Thymus (tissue), 11 donors: ENCODE measurements at regions not wholly inside any gene's neighbourhood (a gene's known extent, or its start where the extent isn't known, plus 50 kb on each side); places are given as distances from the start of the nearest gene placed in this dataset.
A peak's percentile ranks its signal among the peaks of the same experiment; 100 is the strongest.

Source experiments
- DNase-seq, 9 donors: peaks; one replicate each; pipeline ENCODE4 v3.0.0-alpha.2; 2013; ENCODE audit warnings: low spot score in 9 of 9, low read depth in 6 of 9, missing footprints in 1 of 9
- H3K27ac ChIP-seq, 2 donors: one replicate each; pipeline ENCODE4 v1.5.1; 2013; ENCODE audit warnings: control low read depth in 1 of 2, low read depth in 1 of 2, low read length in 1 of 2, mild to moderate bottlenecking in 1 of 2, moderate library complexity in 1 of 2
- H3K27me3 ChIP-seq, 2 donors: one replicate each; pipeline ENCODE4 v1.5.1; 2013; ENCODE audit warnings: low read length in 1 of 2; ENCODE audit not compliant: control insufficient read depth in 2 of 2, insufficient read depth in 1 of 2
- H3K36me3 ChIP-seq, 2 donors: one replicate each; pipeline ENCODE4 v1.5.1; 2013; ENCODE audit warnings: low read length in 1 of 2, mild to moderate bottlenecking in 1 of 2, moderate library complexity in 1 of 2; ENCODE audit not compliant: control insufficient read depth in 2 of 2, insufficient read depth in 2 of 2
- H3K4me1 ChIP-seq, 2 donors: one replicate each; pipeline ENCODE4 v1.5.1; 2013; ENCODE audit warnings: low read length in 2 of 2; ENCODE audit not compliant: control insufficient read depth in 2 of 2, insufficient read depth in 2 of 2
- H3K4me3 ChIP-seq, 2 donors: one replicate each; pipeline ENCODE4 v1.5.1; 2013; ENCODE audit warnings: low read length in 2 of 2, control low read depth in 1 of 2, mild to moderate bottlenecking in 1 of 2
- H3K9me3 ChIP-seq, 2 donors: one replicate each; pipeline ENCODE4 v1.5.1; 2013; ENCODE audit warnings: low read length in 1 of 2, mild to moderate bottlenecking in 1 of 2; ENCODE audit not compliant: control insufficient read depth in 2 of 2, insufficient read depth in 1 of 2
- WGBS: extraction: QIAGEN DNeasy Blood & Tissue Kit; methylation state at CpG from one replicate; pipeline ENCODE4 v1.1.7; 2013; 5-methylcytosine and 5-hydroxymethylcytosine counted together
- donor health status: healthy.

GRCh38 chr21:28423521-28424190 lies 569.0 kb downstream of the LTN1 start:
- Histone ChIP-seq H3K9me3 (no peaks in the 10 kb centered on the region), H3K27me3 (no peaks in the 10 kb centered on the region), H3K36me3 (no peaks in the 10 kb centered on the region), H3K4me1 (no peaks in the 10 kb centered on the region), H3K4me3 (no peak overlapping the region), H3K27ac (no peak overlapping the region)
- DNase-seq, result no peak
- 59% methylated on average over 3 of the region's 3 CpGs for WGBS

- no peaks in the 10 kb centered on the region for H3K4me1 ChIP-seq
- no peak for DNase-seq
- no peaks in the 10 kb centered on the region for H3K27me3 ChIP-seq
- no peak overlapping the region for H3K27ac ChIP-seq
- H3K4me3 ChIP-seq, result no peak overlapping the region
- 89% methylated on average over 3 of the region's 3 CpGs for WGBS
- H3K36me3 ChIP-seq, result no peaks in the 10 kb centered on the region
- no peaks in the 10 kb centered on the region for H3K9me3 ChIP-seq
These were observed 570.8 kb downstream of the LTN1 start for GRCh38 chr21:28421716-28422524.

GRCh38 chr21:28419811-28420210 lies 572.9 kb downstream of the LTN1 start:
- Histone ChIP-seq H3K27ac (no peak overlapping the region), H3K4me3 (no peak overlapping the region), H3K4me1 (no peaks in the 10 kb centered on the region), H3K27me3 (no peaks in the 10 kb centered on the region), H3K9me3 (no peaks in the 10 kb centered on the region), H3K36me3 (no peaks in the 10 kb centered on the region)
- WGBS, result 88% methylated on average over 2 of the region's 2 CpGs
- no peak for DNase-seq

GRCh38 chr21:28418726-28419514 lies 573.8 kb downstream of the LTN1 start:
- DNase-seq, result no peak
- Histone ChIP-seq H3K27ac (no peak overlapping the region), H3K27me3 (no peaks in the 10 kb centered on the region), H3K4me3 (no peak overlapping the region), H3K4me1 (no peaks in the 10 kb centered on the region), H3K36me3 (no peaks in the 10 kb centered on the region), H3K9me3 (no peaks in the 10 kb centered on the region)
- 94% methylated on average over 6 of the region's 6 CpGs for WGBS

GRCh38 chr21:28410256-28410655 lies 582.4 kb downstream of the LTN1 start:
- DNase-seq, result no peak
- H3K27me3 ChIP-seq, result no peaks in the 10 kb centered on the region
- no peaks in the 10 kb centered on the region for H3K4me1 ChIP-seq
- no peaks in the 10 kb centered on the region for H3K9me3 ChIP-seq
- no peak overlapping the region for H3K4me3 ChIP-seq
- H3K36me3 ChIP-seq, result no peaks in the 10 kb centered on the region
- WGBS, result 8% methylated on average over 2 of the region's 2 CpGs
- no peak overlapping the region for H3K27ac ChIP-seq

GRCh38 chr21:28402616-28402989 lies 590.1 kb downstream of the LTN1 start:
- no peak overlapping the region for H3K27ac ChIP-seq
- 54% methylated on average over 1 of the region's 1 CpG for WGBS
- no peak for DNase-seq

GRCh38 chr21:28397040-28397439 lies 595.6 kb downstream of the LTN1 start:
- peaks cover 0 to 19% of the 10 kb centered on the region in 2 donors for H3K9me3 ChIP-seq
- no peaks in the 10 kb centered on the region for H3K4me1 ChIP-seq
- H3K4me3 ChIP-seq, result no peak overlapping the region
- no peak overlapping the region for H3K27ac ChIP-seq
- H3K27me3 ChIP-seq, result no peaks in the 10 kb centered on the region
- no peak for DNase-seq
- no peaks in the 10 kb centered on the region for H3K36me3 ChIP-seq

More at GRCh38 chr21:28402616-28402989, 590.1 kb downstream of the LTN1 start:
- no peaks in the 10 kb centered on the region for H3K27me3 ChIP-seq
- H3K36me3 ChIP-seq, result no peaks in the 10 kb centered on the region
- no peak overlapping the region for H3K4me3 ChIP-seq
- no peaks in the 10 kb centered on the region for H3K4me1 ChIP-seq
- no peaks in the 10 kb centered on the region for H3K9me3 ChIP-seq

GRCh38 chr21:28396421-28396820 lies 596.3 kb downstream of the LTN1 start:
- WGBS, result 74% methylated on average over 5 of the region's 5 CpGs
- no peak overlapping the region for H3K27ac ChIP-seq
- H3K36me3 ChIP-seq, result no peaks in the 10 kb centered on the region
- H3K27me3 ChIP-seq, result no peaks in the 10 kb centered on the region
- no peaks in the 10 kb centered on the region for H3K4me1 ChIP-seq
- H3K9me3 ChIP-seq, result peaks cover 0 to 19% of the 10 kb centered on the region in 2 donors
- no peak for DNase-seq
- H3K4me3 ChIP-seq, result no peak overlapping the region

GRCh38 chr21:28393279-28393678 lies 599.4 kb downstream of the LTN1 start:
- peak in 2 of 9 donors; percentile 4 to 7 for DNase-seq
- 96% methylated on average over 7 of the region's 7 CpGs for WGBS
- Histone ChIP-seq H3K9me3 (peaks cover 0 to 19% of the 10 kb centered on the region in 2 donors), H3K27me3 (no peaks in the 10 kb centered on the region), H3K4me3 (no peak overlapping the region), H3K4me1 (no peaks in the 10 kb centered on the region), H3K27ac (no peak overlapping the region), H3K36me3 (no peaks in the 10 kb centered on the region)
